AG09319 (cell line): ENCODE measurements at regions not wholly inside any gene's neighbourhood (a gene's known extent, or its start where the extent isn't known, plus 50 kb on each side); places are given as distances from the start of the nearest gene placed in this dataset.

Experiments
- DNase-seq: peaks from one replicate; pipeline ENCODE4 v3.0.0-alpha.2; 2010; ENCODE audit warnings: low read depth; ENCODE audit errors: extremely low read depth
- CTCF ChIP-seq: IDR thresholded peaks from 2 replicates; pipeline ENCODE4 v1.5.1; 2011; ENCODE audit warnings: low read depth, mild to moderate bottlenecking, inconsistent platforms, low read length, moderate library complexity

- DNase-seq, result no peak
- TF ChIP-seq CTCF, result no peak
These were observed 257.8 kb upstream of the KLF3 start for GRCh38 chr4:38406243-38406642.

- no peak for DNase-seq
- no peak for TF ChIP-seq CTCF
These were observed 254.1 kb upstream of the KLF3 start for GRCh38 chr4:38409852-38410251.

- DNase-seq, result no peak
- TF ChIP-seq CTCF, result no peak
These were observed 252.9 kb upstream of the KLF3 start for GRCh38 chr4:38411092-38411491.

GRCh38 chr4:38411981-38412536 lies 251.9 kb upstream of the KLF3 start:
- DNase-seq, result no peak
- TF ChIP-seq CTCF, result no peak

GRCh38 chr4:38413524-38414341 lies 250.3 kb upstream of the KLF3 start:
- TF ChIP-seq CTCF, result no peak
- DNase-seq, result no peak

- DNase-seq, result no peak
- no peak for TF ChIP-seq CTCF
These were observed 249.6 kb upstream of the KLF3 start for GRCh38 chr4:38414410-38414809.

- no peak for DNase-seq
- no peak for TF ChIP-seq CTCF
These were observed 248.3 kb upstream of the KLF3 start for GRCh38 chr4:38415682-38416081.
